ENCODE measurements at regions not wholly inside any gene's neighbourhood (a gene's known extent, or its start where the extent isn't known, plus 50 kb on each side); places are given as distances from the start of the nearest gene placed in this dataset.

- no peak for DNase-seq (ENCODE audit: low read depth in 2 of 2)
- Histone ChIP-seq H3K27me3 (ENCODE audit: control insufficient read depth, insufficient read depth, low read length) (no peaks in the 10 kb centered on the region), H3K36me3 (ENCODE audit: control insufficient read depth, insufficient read depth, low read length) (no peaks in the 10 kb centered on the region), H3K4me3 (replicated peaks in 1 of 4; ENCODE audit: control extremely low read depth in 1 of 4, insufficient read depth in 1 of 4, low read depth in 3 of 4, low read length in 4 of 4) (no peak overlapping the region), H4K20me1 (ENCODE audit: control insufficient read depth, extremely low read depth, insufficient read depth, low read length) (no peaks in the 10 kb centered on the region), H3K79me2 (ENCODE audit: control insufficient read depth, insufficient read depth, low read length) (no peaks in the 10 kb centered on the region), H3K9me3 (ENCODE audit: control insufficient read depth, insufficient read depth, low read depth, low read length) (no peaks in the 10 kb centered on the region), H2AFZ (ENCODE audit: low read length) (no peak overlapping the region), H3K27ac (ENCODE audit: insufficient read depth, low read length) (no peak overlapping the region), H3K9ac (ENCODE audit: insufficient read depth, low read length) (no peak overlapping the region), H3K4me2 (ENCODE audit: extremely low read depth, insufficient read depth, low read length) (no peak overlapping the region), H3K4me1 (ENCODE audit: control insufficient read depth, extremely low read depth, insufficient read depth, low read length) (no peaks in the 10 kb centered on the region)
- TF ChIP-seq, protein P1, sequence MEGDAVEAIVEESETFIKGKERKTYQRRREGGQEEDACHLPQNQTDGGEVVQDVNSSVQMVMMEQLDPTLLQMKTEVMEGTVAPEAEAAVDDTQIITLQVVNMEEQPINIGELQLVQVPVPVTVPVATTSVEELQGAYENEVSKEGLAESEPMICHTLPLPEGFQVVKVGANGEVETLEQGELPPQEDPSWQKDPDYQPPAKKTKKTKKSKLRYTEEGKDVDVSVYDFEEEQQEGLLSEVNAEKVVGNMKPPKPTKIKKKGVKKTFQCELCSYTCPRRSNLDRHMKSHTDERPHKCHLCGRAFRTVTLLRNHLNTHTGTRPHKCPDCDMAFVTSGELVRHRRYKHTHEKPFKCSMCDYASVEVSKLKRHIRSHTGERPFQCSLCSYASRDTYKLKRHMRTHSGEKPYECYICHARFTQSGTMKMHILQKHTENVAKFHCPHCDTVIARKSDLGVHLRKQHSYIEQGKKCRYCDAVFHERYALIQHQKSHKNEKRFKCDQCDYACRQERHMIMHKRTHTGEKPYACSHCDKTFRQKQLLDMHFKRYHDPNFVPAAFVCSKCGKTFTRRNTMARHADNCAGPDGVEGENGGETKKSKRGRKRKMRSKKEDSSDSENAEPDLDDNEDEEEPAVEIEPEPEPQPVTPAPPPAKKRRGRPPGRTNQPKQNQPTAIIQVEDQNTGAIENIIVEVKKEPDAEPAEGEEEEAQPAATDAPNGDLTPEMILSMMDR (conservative IDR thresholded peaks at IDR 0.05 in 1 of 2, IDR thresholded peaks at IDR 0.05 in 1 of 2; ENCODE audit: low read depth in 1 of 2, low read length in 2 of 2), result no peak
Measured at GRCh38 chr1:232751393-232752140, 53.6 kb upstream of the MAP10 start.

DNA sequence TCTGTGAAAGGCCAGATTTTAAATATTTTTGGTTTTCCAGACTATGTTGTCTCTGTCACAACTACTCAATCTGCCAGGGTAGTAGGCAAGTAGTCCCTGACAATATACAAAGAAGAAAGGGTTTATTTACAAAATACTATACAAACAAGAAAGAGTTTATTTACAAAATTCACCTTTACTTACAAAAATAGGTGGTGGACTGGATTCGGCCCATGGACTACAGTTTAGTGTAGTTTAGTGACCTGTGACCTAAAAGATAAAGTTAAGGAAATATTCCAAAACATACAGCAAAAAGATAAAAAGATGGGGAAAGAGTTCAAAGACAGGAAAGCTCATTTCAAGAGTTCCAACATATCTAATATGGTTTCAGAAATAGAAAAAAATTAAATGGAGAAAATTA is 52.9 kb upstream of the MAP10 start:
- Histone ChIP-seq H3K79me2 (ENCODE audit: control insufficient read depth, insufficient read depth, low read length) (no peaks in the 10 kb centered on the region), H3K27ac (ENCODE audit: insufficient read depth, low read length) (no peak overlapping the region), H3K9me3 (ENCODE audit: control insufficient read depth, insufficient read depth, low read depth, low read length) (no peaks in the 10 kb centered on the region), H4K20me1 (ENCODE audit: control insufficient read depth, extremely low read depth, insufficient read depth, low read length) (no peaks in the 10 kb centered on the region), H3K4me3 (replicated peaks in 1 of 4; ENCODE audit: control extremely low read depth in 1 of 4, insufficient read depth in 1 of 4, low read depth in 3 of 4, low read length in 4 of 4) (no peak overlapping the region), H3K4me2 (ENCODE audit: extremely low read depth, insufficient read depth, low read length) (no peak overlapping the region), H3K36me3 (ENCODE audit: control insufficient read depth, insufficient read depth, low read length) (no peaks in the 10 kb centered on the region), H3K4me1 (ENCODE audit: control insufficient read depth, extremely low read depth, insufficient read depth, low read length) (no peaks in the 10 kb centered on the region), H2AFZ (ENCODE audit: low read length) (no peak overlapping the region), H3K9ac (ENCODE audit: insufficient read depth, low read length) (no peak overlapping the region), H3K27me3 (ENCODE audit: control insufficient read depth, insufficient read depth, low read length) (no peaks in the 10 kb centered on the region)
- no peak for TF ChIP-seq EZH2 (IDR thresholded peaks at IDR 0.05; ENCODE audit: low read length, missing control alignments)
- TF ChIP-seq, protein P1 (conservative IDR thresholded peaks at IDR 0.05 in 1 of 2, IDR thresholded peaks at IDR 0.05 in 1 of 2; ENCODE audit: low read depth in 1 of 2, low read length in 2 of 2), result no peak
- DNase-seq (ENCODE audit: low read depth in 2 of 2), result no peak

GRCh38 chr1:232754930-232755329 is 50.3 kb upstream of the MAP10 start:
- no peak overlapping the region for H2AFZ ChIP-seq (ENCODE audit: low read length)

More at GRCh38 chr1:232754930-232755329, 50.3 kb upstream of the MAP10 start:
- Histone ChIP-seq H3K4me3 (replicated peaks in 1 of 4; ENCODE audit: control extremely low read depth in 1 of 4, insufficient read depth in 1 of 4, low read depth in 3 of 4, low read length in 4 of 4) (no peak overlapping the region), H3K4me1 (ENCODE audit: control insufficient read depth, extremely low read depth, insufficient read depth, low read length) (no peaks in the 10 kb centered on the region), H3K4me2 (ENCODE audit: extremely low read depth, insufficient read depth, low read length) (no peak overlapping the region), H3K9ac (ENCODE audit: insufficient read depth, low read length) (no peak overlapping the region), H3K27ac (ENCODE audit: insufficient read depth, low read length) (no peak overlapping the region), H3K36me3 (ENCODE audit: control insufficient read depth, insufficient read depth, low read length) (no peaks in the 10 kb centered on the region), H3K9me3 (ENCODE audit: control insufficient read depth, insufficient read depth, low read depth, low read length) (no peaks in the 10 kb centered on the region), H3K79me2 (ENCODE audit: control insufficient read depth, insufficient read depth, low read length) (no peaks in the 10 kb centered on the region), H3K27me3 (ENCODE audit: control insufficient read depth, insufficient read depth, low read length) (no peaks in the 10 kb centered on the region), H4K20me1 (ENCODE audit: control insufficient read depth, extremely low read depth, insufficient read depth, low read length) (no peaks in the 10 kb centered on the region)
- DNase-seq (ENCODE audit: low read depth in 2 of 2), result no peak
- TF ChIP-seq EZH2 (IDR thresholded peaks at IDR 0.05; ENCODE audit: low read length, missing control alignments), result no peak

Measured in fibroblast of lung (primary cell).